Keratinocyte (primary cell): ENCODE measurements at regions not wholly inside any gene's neighbourhood (a gene's known extent, or its start where the extent isn't known, plus 50 kb on each side); places are given as distances from the start of the nearest gene placed in this dataset.

Experiments used
- DNase-seq: peaks from one replicate; pipeline ENCODE4 v3.0.0-alpha.2; 2011; ENCODE audit warnings: low read depth, missing footprints, low spot score
- FAIRE-seq: peaks from 2 replicates; lab custom pipeline; 2011; peaks lifted over from hg19 to GRCh38; lab: Jason Lieb, UNC
- H2AFZ ChIP-seq: 2 replicates; pipeline ENCODE4 v1.6.0; 2012; ENCODE audit warnings: low read length, control low read depth, inconsistent platforms; ENCODE audit not compliant: control insufficient read depth
- H3K27ac ChIP-seq: 2 replicates; pipeline ENCODE4 v1.5.1; 2011; ENCODE audit warnings: low read length; ENCODE audit not compliant: control insufficient read depth, insufficient read depth
- H3K27me3 ChIP-seq: 3 replicates; pipeline ENCODE4 v1.6.0; 2011; ENCODE audit warnings: low read length; ENCODE audit not compliant: control insufficient read depth, insufficient read depth; ENCODE audit errors: extremely low read depth
- H3K36me3 ChIP-seq, 2 experiments: 2 replicates in 1 of 2; 3 replicates in 1 of 2; pipeline ENCODE4 v1.5.1; 2011; ENCODE audit warnings: low read length in 2 of 2, mild to moderate bottlenecking in 1 of 2; ENCODE audit not compliant: control insufficient read depth in 2 of 2, insufficient read depth in 2 of 2; ENCODE audit errors: extremely low read depth in 1 of 2
- H3K4me1 ChIP-seq: 3 replicates; pipeline ENCODE4 v1.5.1; 2011; ENCODE audit warnings: low read length; ENCODE audit not compliant: control insufficient read depth, insufficient read depth; ENCODE audit errors: extremely low read depth
- H3K4me2 ChIP-seq: 3 replicates; pipeline ENCODE4 v1.6.0; 2011; ENCODE audit warnings: low read depth, low read length; ENCODE audit not compliant: control insufficient read depth, insufficient read depth; ENCODE audit errors: extremely low read depth
- H3K4me3 ChIP-seq, 3 experiments: fragments of 200-600 bp in 1 of 3; sonication (generic) in 1 of 3; 2 replicates in 2 of 3; 3 replicates in 1 of 3; pipeline ENCODE4 v1.5.1; 2011 to 2016; ENCODE audit warnings: low read length in 3 of 3, mild to moderate bottlenecking in 3 of 3, control low read depth in 2 of 3, inconsistent platforms in 1 of 3, low read depth in 1 of 3, mixed read lengths in 1 of 3, mixed run types in 1 of 3, moderate library complexity in 1 of 3; ENCODE audit not compliant: control insufficient read depth in 2 of 3, insufficient read depth in 2 of 3; ENCODE audit errors: extremely low read depth in 1 of 3
- H3K79me2 ChIP-seq: 2 replicates; pipeline ENCODE4 v1.6.0; 2012; ENCODE audit warnings: low read length; ENCODE audit not compliant: control insufficient read depth, insufficient read depth
- H3K9ac ChIP-seq: 3 replicates; pipeline ENCODE4 v1.6.0; 2011; ENCODE audit warnings: low read length; ENCODE audit not compliant: control insufficient read depth, insufficient read depth; ENCODE audit errors: extremely low read depth
- H3K9me1 ChIP-seq: 3 replicates; pipeline ENCODE4 v1.6.0; 2011; ENCODE audit warnings: low read length; ENCODE audit not compliant: control insufficient read depth, insufficient read depth; ENCODE audit errors: extremely low read depth
- H3K9me3 ChIP-seq: 2 replicates; pipeline ENCODE4 v1.5.1; 2012; ENCODE audit warnings: low read depth, low read length; ENCODE audit not compliant: control insufficient read depth
- H4K20me1 ChIP-seq: 3 replicates; pipeline ENCODE4 v1.6.0; 2011; ENCODE audit warnings: low read length; ENCODE audit not compliant: control insufficient read depth, insufficient read depth; ENCODE audit errors: extremely low read depth
- CTCF ChIP-seq, 3 experiments: IDR thresholded peaks in 1 of 3; conservative IDR thresholded peaks in 1 of 3; optimal IDR thresholded peaks in 1 of 3; 2 replicates in 2 of 3; 3 replicates in 1 of 3; pipeline versions ENCODE3 to v1.5.1; 2011; ENCODE audit warnings: low read length in 3 of 3, mild to moderate bottlenecking in 3 of 3, moderate library complexity in 2 of 3, control low read depth in 1 of 3, inconsistent platforms in 1 of 3; ENCODE audit not compliant: insufficient read depth in 2 of 3; ENCODE audit errors: extremely low read depth in 1 of 3
- EZH2 ChIP-seq: IDR thresholded peaks from one replicate; pipeline ENCODE4 v1.6.1; 2012; ENCODE audit warnings: inconsistent platforms, mild to moderate bottlenecking, low read length, moderate library complexity
- dilution Hi-C: fragments of 300-500 bp; cut with MboI; formaldehyde crosslinking; loops from one replicate; pipeline ENCODE4 v1.7.0; 2020; ENCODE audit warnings: low sequenced_read_pairs; ENCODE audit not compliant: extremely low pct_ligation_motif_present

GRCh38 chr12:107526555-107527180 lies 158.9 kb upstream of the PWP1 start:
- H3K36me3 ChIP-seq = no peaks in the 10 kb centered on the region

GRCh38 chr12:107528731-107529365 lies 156.8 kb upstream of the PWP1 start:
- no peak overlapping the region for H2AFZ ChIP-seq
- TF ChIP-seq EZH2 (no peak), CTCF (optimal IDR thresholded peaks at IDR 0.05 in 1 of 3, IDR thresholded peaks at IDR 0.05 in 1 of 3, conservative IDR thresholded peaks at IDR 0.05 in 1 of 3; ENCODE audit: extremely low read depth in 1 of 3, insufficient read depth in 2 of 3, low read length in 3 of 3) (no peak)
- no peaks in the 10 kb centered on the region for H3K9me1 ChIP-seq
- no peak for FAIRE-seq
- H3K9me3 ChIP-seq = no peaks in the 10 kb centered on the region
- no peaks in the 10 kb centered on the region for H4K20me1 ChIP-seq
- H3K79me2 ChIP-seq = peaks cover 4% of the 10 kb centered on the region
- H3K9ac ChIP-seq = no peak overlapping the region
- no peak for DNase-seq
- no peaks in the 10 kb centered on the region for H3K27me3 ChIP-seq
- no peak overlapping the region for H3K27ac ChIP-seq
- H3K36me3 ChIP-seq = no peaks in the 10 kb centered on the region
- no peak overlapping the region for H3K4me3 ChIP-seq
- dilution Hi-C loops = no loop called here
- no peak overlapping the region for H3K4me2 ChIP-seq
- H3K4me1 ChIP-seq = no peaks in the 10 kb centered on the region

More at GRCh38 chr12:107526555-107527180, 158.9 kb upstream of the PWP1 start:
- Histone ChIP-seq H3K9me3 (no peaks in the 10 kb centered on the region), H3K27me3 (no peaks in the 10 kb centered on the region), H3K4me2 (no peak overlapping the region), H2AFZ (no peak overlapping the region), H4K20me1 (no peaks in the 10 kb centered on the region), H3K27ac (no peak overlapping the region), H3K9ac (no peak overlapping the region), H3K4me1 (no peaks in the 10 kb centered on the region), H3K79me2 (peaks cover 4% of the 10 kb centered on the region), H3K9me1 (no peaks in the 10 kb centered on the region), H3K4me3 (no peak overlapping the region)
- no peak for DNase-seq
- no peak for FAIRE-seq
- no peak for TF ChIP-seq EZH2
- no peak for TF ChIP-seq CTCF (optimal IDR thresholded peaks at IDR 0.05 in 1 of 3, IDR thresholded peaks at IDR 0.05 in 1 of 3, conservative IDR thresholded peaks at IDR 0.05 in 1 of 3; ENCODE audit: extremely low read depth in 1 of 3, insufficient read depth in 2 of 3, low read length in 3 of 3)
- dilution Hi-C loops = no loop called here
